ENCODE measurements at regions not wholly inside any gene's neighbourhood (a gene's known extent, or its start where the extent isn't known, plus 50 kb on each side); places are given as distances from the start of the nearest gene placed in this dataset.

DNA sequence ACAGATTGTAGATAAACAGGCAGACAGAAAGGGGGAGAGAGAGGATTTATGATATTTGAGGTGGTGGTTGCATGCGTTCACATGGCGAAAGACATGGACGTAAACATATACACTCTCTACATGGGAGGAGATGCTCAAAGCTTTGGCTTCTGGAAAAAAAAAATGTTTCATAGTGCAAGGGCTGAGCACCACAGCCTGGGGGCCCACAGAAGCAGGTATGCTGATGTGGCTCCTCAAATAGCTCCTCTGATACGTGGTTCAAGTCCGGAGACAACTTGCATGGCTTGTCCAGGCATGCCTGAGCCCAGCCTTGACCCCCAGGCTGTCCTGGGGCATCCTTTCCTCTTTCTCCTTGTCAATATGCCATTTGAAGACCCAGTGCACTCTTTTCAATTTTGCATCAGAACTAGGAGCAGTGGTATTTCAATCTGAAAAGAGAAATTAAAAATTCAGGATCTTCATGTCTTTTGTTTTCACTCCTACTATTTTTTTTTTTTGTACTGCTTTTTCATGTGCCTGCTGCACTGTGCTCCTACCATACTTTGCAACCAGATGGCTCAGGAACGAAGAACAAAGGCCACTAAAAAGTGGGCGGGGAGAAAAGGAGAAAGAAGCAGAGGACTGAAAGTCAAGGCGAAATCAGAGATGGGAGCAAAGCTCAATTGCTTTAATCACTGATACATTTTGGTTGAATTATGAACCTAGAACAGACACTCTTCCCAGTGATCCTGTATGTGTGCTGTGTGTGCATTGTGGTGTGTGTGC, 495.7 kb upstream of the TCF4 start:
- TF ChIP-seq, protein P1, sequence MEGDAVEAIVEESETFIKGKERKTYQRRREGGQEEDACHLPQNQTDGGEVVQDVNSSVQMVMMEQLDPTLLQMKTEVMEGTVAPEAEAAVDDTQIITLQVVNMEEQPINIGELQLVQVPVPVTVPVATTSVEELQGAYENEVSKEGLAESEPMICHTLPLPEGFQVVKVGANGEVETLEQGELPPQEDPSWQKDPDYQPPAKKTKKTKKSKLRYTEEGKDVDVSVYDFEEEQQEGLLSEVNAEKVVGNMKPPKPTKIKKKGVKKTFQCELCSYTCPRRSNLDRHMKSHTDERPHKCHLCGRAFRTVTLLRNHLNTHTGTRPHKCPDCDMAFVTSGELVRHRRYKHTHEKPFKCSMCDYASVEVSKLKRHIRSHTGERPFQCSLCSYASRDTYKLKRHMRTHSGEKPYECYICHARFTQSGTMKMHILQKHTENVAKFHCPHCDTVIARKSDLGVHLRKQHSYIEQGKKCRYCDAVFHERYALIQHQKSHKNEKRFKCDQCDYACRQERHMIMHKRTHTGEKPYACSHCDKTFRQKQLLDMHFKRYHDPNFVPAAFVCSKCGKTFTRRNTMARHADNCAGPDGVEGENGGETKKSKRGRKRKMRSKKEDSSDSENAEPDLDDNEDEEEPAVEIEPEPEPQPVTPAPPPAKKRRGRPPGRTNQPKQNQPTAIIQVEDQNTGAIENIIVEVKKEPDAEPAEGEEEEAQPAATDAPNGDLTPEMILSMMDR (IDR thresholded peaks at IDR 0.05), result no peak
- TF ChIP-seq POLR2A (IDR thresholded peaks at IDR 0.05), result no peak

Data from prostate gland (tissue), 2 donors.